A549 (cell line): ENCODE measurements at regions not wholly inside any gene's neighbourhood (a gene's known extent, or its start where the extent isn't known, plus 50 kb on each side); places are given as distances from the start of the nearest gene placed in this dataset.

ENCODE experiments used
- ATAC-seq, 2 experiments: fragments of 200-7000 bp in 1 of 2; fragments of >200 bp in 1 of 2; cut with Nextera tagmentation in 1 of 2; cut with Tn5 transposase in 1 of 2; 3 replicates each; pipeline versions ENCODE4 v1.8.0 to v1.9.1; 2018 to 2020; ENCODE audit warnings: mild to moderate bottlenecking in 1 of 2, moderate library complexity in 1 of 2
- CTCF ChIA-PET: fragments of 300-600 bp; sonication (Branson Sonifier 250); formaldehyde crosslinking; extraction: SDS; loops from one replicate; lab custom pipeline; 2021; ENCODE audit warnings: antibody characterized with exemption, inconsistent platforms; lab: Yijun Ruan, JAX
- POLR2A ChIA-PET: fragments of 350-600 bp; formaldehyde crosslinking; extraction: SDS; loops from one replicate; lab custom pipeline; 2021; ENCODE audit warnings: antibody characterized with exemption, inconsistent platforms; lab: Yijun Ruan, JAX
- DNase-seq, 2 experiments: peaks; one replicate each; pipeline versions ENCODE4 v3.0.0 to v3.0.0-alpha.2; 2011 to 2016; ENCODE audit warnings: low read depth in 1 of 2, low spot score in 1 of 2
- FAIRE-seq: peaks from 2 replicates; lab custom pipeline; 2011; peaks lifted over from hg19 to GRCh38; lab: Jason Lieb, UNC
- H3K27ac ChIP-seq, 2 experiments: fragments of >200 bp; sonication (Bioruptor Twin); formaldehyde crosslinking; 3 replicates each; pipeline ENCODE4 v1.5.1; 2016 to 2017
- H3K4me1 ChIP-seq: fragments of >200 bp; sonication (Bioruptor Twin); formaldehyde crosslinking; 3 replicates; pipeline ENCODE4 v1.6.1; 2016
- H3K4me2 ChIP-seq: fragments of >200 bp; sonication (Bioruptor Twin); formaldehyde crosslinking; 3 replicates; pipeline ENCODE4 v1.6.1; 2016
- H3K4me3 ChIP-seq: fragments of >200 bp; sonication (Bioruptor Twin); formaldehyde crosslinking; 3 replicates; pipeline ENCODE4 v1.5.1; 2016
- H3K9me3 ChIP-seq: fragments of >200 bp; sonication (Bioruptor Twin); formaldehyde crosslinking; 3 replicates; pipeline ENCODE4 v1.6.1; 2016
- BHLHE40 ChIP-seq: IDR thresholded peaks from 2 replicates; pipeline ENCODE4 v1.6.1; 2012; ENCODE audit warnings: low read depth, low read length, inconsistent platforms
- CBX2 ChIP-seq: fragments of 200-600 bp; sonication (generic); IDR thresholded peaks from 2 replicates; pipeline ENCODE4 v1.6.1; 2016; ENCODE audit warnings: low read depth, mild to moderate bottlenecking, borderline replicate concordance
- CEBPB ChIP-seq, 2 experiments: fragments of >200 bp in 1 of 2; sonication (Bioruptor Twin) in 1 of 2; formaldehyde crosslinking in 1 of 2; IDR thresholded peaks; 2 replicates each; pipeline ENCODE4 v1.6.1; 2012 to 2016
- CHD2 ChIP-seq: fragments of 150-350 bp; IDR thresholded peaks from 2 replicates; pipeline ENCODE4 v1.6.1; 2014; ENCODE audit warnings: low read length; ENCODE audit not compliant: partially characterized antibody
- CHD4 ChIP-seq: fragments of 200-600 bp; sonication (generic); IDR thresholded peaks from 2 replicates; pipeline ENCODE4 v1.6.1; 2016; ENCODE audit warnings: antibody characterized with exemption, mild to moderate bottlenecking, borderline replicate concordance
- EHF ChIP-seq: fragments of 250-450 bp; sonication (Bioruptor Pico); IDR thresholded peaks from 2 replicates; pipeline ENCODE4 v1.5.0; 2020; ENCODE audit warnings: mild to moderate bottlenecking
- EP300 ChIP-seq, 2 experiments: fragments of >200 bp; sonication (Bioruptor Twin); formaldehyde crosslinking; IDR thresholded peaks; 2 replicates in 1 of 2; 3 replicates in 1 of 2; pipeline ENCODE4 v1.6.1; 2016 to 2017
- ESRRA ChIP-seq: fragments of 150-350 bp; IDR thresholded peaks from 2 replicates; pipeline ENCODE4 v1.6.1; 2014; ENCODE audit warnings: mild to moderate bottlenecking, low read length, borderline replicate concordance
- FOSB ChIP-seq: fragments of 250-450 bp; sonication (Bioruptor Pico); IDR thresholded peaks from 2 replicates; pipeline ENCODE4 v1.5.0; 2020; ENCODE audit warnings: mild to moderate bottlenecking, moderate library complexity
- FOSL2 ChIP-seq, 2 experiments: fragments of 450-650 bp in 1 of 2; fragments of >200 bp in 1 of 2; sonication (Bioruptor Twin) in 1 of 2; formaldehyde crosslinking; IDR thresholded peaks; 2 replicates each; pipeline versions ENCODE4 v1.5.0 to v1.6.1; 2016 to 2020; ENCODE audit warnings: mild to moderate bottlenecking in 1 of 2, moderate library complexity in 1 of 2
- FOXS1 ChIP-seq: fragments of 250-450 bp; sonication (Bioruptor Pico); IDR thresholded peaks from 2 replicates; pipeline ENCODE4 v1.5.0; 2020; ENCODE audit warnings: mild to moderate bottlenecking, moderate library complexity
- GATA3 ChIP-seq: IDR thresholded peaks from 2 replicates; pipeline ENCODE4 v1.6.1; 2012; ENCODE audit warnings: borderline replicate concordance
- HEYL ChIP-seq: fragments of 250-450 bp; sonication (Bioruptor Pico); IDR thresholded peaks from 2 replicates; pipeline ENCODE4 v1.8.0; 2021; ENCODE audit warnings: mild to moderate bottlenecking, moderate library complexity
- HOXA7 ChIP-seq: fragments of 250-450 bp; sonication (Bioruptor Pico); IDR thresholded peaks from 2 replicates; pipeline ENCODE4 v1.5.0; 2020; ENCODE audit warnings: mild to moderate bottlenecking, moderate library complexity
- JUN ChIP-seq, 2 experiments: fragments of >200 bp; sonication (Bioruptor Twin); formaldehyde crosslinking; IDR thresholded peaks; 2 replicates in 1 of 2; 3 replicates in 1 of 2; pipeline ENCODE4 v1.6.1; 2016 to 2017
- JUNB ChIP-seq: fragments of >200 bp; sonication (Bioruptor Twin); formaldehyde crosslinking; IDR thresholded peaks from 2 replicates; pipeline ENCODE4 v1.6.1; 2016
- KDM1A ChIP-seq: fragments of 200-600 bp; sonication (generic); IDR thresholded peaks from 2 replicates; pipeline ENCODE4 v1.6.1; 2016; ENCODE audit warnings: low read depth, mild to moderate bottlenecking
- KDM5A ChIP-seq: fragments of 200-600 bp; sonication (generic); IDR thresholded peaks from 2 replicates; pipeline ENCODE4 v1.6.1; 2016; ENCODE audit warnings: antibody characterized with exemption, mild to moderate bottlenecking
- NR3C1 ChIP-seq: fragments of >200 bp; sonication (Bioruptor Twin); formaldehyde crosslinking; IDR thresholded peaks from 3 replicates; pipeline ENCODE4 v1.6.1; 2017
- POLR2A ChIP-seq: IDR thresholded peaks from 2 replicates; pipeline ENCODE4 v1.6.1; 2012; ENCODE audit warnings: mild to moderate bottlenecking, low read length
- RFX5 ChIP-seq: fragments of 450-650 bp; IDR thresholded peaks from 2 replicates; pipeline ENCODE4 v1.7.1; 2014; ENCODE audit warnings: antibody characterized with exemption, mild to moderate bottlenecking, moderate library complexity
- SREBF2 ChIP-seq: fragments of 450-650 bp; IDR thresholded peaks from 2 replicates; pipeline ENCODE4 v1.6.1; 2014; ENCODE audit warnings: mild to moderate bottlenecking, moderate library complexity
- TP53 ChIP-seq: fragments of 250-450 bp; sonication (Bioruptor Pico); IDR thresholded peaks from 2 replicates; pipeline ENCODE4 v1.5.0; 2021; ENCODE audit warnings: mild to moderate bottlenecking, moderate library complexity
- ZC3H11A ChIP-seq: fragments of 450-650 bp; IDR thresholded peaks from 2 replicates; pipeline ENCODE4 v1.6.1; 2014; ENCODE audit warnings: antibody characterized with exemption, mild to moderate bottlenecking
- ZSCAN20 ChIP-seq: fragments of 250-450 bp; sonication (Bioruptor Pico); IDR thresholded peaks from 2 replicates; pipeline ENCODE4 v1.8.0; 2022; ENCODE audit warnings: mild to moderate bottlenecking, moderate library complexity
- whole genome bisulfite sequencing: methylation state at CpG from one replicate; pipeline ENCODE4 v1.1.6; 2017; ENCODE audit errors: missing lambda C conversion rate; 5-methylcytosine and 5-hydroxymethylcytosine counted together
- TF ChIP-seq, protein P1 (sequence below): fragments of 200-600 bp; sonication (generic); IDR thresholded peaks from 2 replicates; pipeline ENCODE4 v1.6.1; 2016; ENCODE audit warnings: antibody characterized with exemption, mild to moderate bottlenecking, moderate library complexity
- TF ChIP-seq, protein P2 (sequence below): IDR thresholded peaks from 2 replicates; pipeline ENCODE4 v1.6.1; 2012
- TF ChIP-seq, protein P3 (sequence below): fragments of 250-450 bp; sonication (Bioruptor Pico); IDR thresholded peaks from 2 replicates; pipeline ENCODE4 v1.5.0; 2020; ENCODE audit warnings: low read depth, mild to moderate bottlenecking, moderate library complexity
- TF ChIP-seq, protein P4 (sequence below): fragments of >200 bp; sonication (Bioruptor Twin); formaldehyde crosslinking; IDR thresholded peaks from 3 replicates; pipeline ENCODE4 v1.5.1; 2016
- TF ChIP-seq, protein P5 (sequence below): fragments of >200 bp; sonication (Bioruptor Twin); formaldehyde crosslinking; IDR thresholded peaks from 3 replicates; pipeline ENCODE4 v1.6.1; 2016

DNA sequence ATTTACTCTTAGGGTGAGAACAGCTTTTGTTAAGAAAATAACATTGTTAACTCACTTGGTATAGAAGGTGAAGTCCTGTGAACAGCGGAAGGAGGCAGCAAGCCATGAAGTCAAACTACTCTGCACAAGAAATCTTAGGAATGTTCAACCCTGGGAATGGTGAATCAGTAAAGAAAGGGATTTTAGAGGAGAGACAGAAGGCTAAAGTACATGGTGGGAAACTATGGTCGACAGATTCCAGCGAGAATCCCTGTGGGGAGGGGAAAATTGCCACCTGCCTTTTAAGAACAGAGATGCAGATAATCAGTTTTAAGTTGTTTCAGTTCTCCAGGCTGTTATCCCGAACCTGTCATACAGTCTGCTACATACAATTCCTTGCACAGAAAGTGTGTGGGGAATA lies 63.2 kb upstream of the PTPRR start:
- 22% methylated on average over 4 of the region's 4 CpGs for WGBS
- POLR2A ChIA-PET = no interaction called here
- Histone ChIP-seq H3K27ac (no peak overlapping the region), H3K9me3 (no peaks in the 10 kb centered on the region), H3K4me1 (no peaks in the 10 kb centered on the region), H3K4me2 (no peak overlapping the region), H3K4me3 (no peak overlapping the region)
- FAIRE-seq (no peak), DNase-seq (no peak), ATAC-seq (no peak)
- CTCF ChIA-PET = no interaction called here
- TF ChIP-seq ESRRA = no peak
- TF ChIP-seq CBX2 = no peak
- TF ChIP-seq EHF (CRISPR knock-in tag) = no peak
- no peak for TF ChIP-seq CHD4
- no peak for TF ChIP-seq TP53 (CRISPR knock-in tag)
- TF ChIP-seq FOSB (CRISPR knock-in tag) = no peak
- TF ChIP-seq, protein P1, sequence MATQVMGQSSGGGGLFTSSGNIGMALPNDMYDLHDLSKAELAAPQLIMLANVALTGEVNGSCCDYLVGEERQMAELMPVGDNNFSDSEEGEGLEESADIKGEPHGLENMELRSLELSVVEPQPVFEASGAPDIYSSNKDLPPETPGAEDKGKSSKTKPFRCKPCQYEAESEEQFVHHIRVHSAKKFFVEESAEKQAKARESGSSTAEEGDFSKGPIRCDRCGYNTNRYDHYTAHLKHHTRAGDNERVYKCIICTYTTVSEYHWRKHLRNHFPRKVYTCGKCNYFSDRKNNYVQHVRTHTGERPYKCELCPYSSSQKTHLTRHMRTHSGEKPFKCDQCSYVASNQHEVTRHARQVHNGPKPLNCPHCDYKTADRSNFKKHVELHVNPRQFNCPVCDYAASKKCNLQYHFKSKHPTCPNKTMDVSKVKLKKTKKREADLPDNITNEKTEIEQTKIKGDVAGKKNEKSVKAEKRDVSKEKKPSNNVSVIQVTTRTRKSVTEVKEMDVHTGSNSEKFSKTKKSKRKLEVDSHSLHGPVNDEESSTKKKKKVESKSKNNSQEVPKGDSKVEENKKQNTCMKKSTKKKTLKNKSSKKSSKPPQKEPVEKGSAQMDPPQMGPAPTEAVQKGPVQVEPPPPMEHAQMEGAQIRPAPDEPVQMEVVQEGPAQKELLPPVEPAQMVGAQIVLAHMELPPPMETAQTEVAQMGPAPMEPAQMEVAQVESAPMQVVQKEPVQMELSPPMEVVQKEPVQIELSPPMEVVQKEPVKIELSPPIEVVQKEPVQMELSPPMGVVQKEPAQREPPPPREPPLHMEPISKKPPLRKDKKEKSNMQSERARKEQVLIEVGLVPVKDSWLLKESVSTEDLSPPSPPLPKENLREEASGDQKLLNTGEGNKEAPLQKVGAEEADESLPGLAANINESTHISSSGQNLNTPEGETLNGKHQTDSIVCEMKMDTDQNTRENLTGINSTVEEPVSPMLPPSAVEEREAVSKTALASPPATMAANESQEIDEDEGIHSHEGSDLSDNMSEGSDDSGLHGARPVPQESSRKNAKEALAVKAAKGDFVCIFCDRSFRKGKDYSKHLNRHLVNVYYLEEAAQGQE = no peak
- TF ChIP-seq KDM5A = no peak
- TF ChIP-seq, protein P2, sequence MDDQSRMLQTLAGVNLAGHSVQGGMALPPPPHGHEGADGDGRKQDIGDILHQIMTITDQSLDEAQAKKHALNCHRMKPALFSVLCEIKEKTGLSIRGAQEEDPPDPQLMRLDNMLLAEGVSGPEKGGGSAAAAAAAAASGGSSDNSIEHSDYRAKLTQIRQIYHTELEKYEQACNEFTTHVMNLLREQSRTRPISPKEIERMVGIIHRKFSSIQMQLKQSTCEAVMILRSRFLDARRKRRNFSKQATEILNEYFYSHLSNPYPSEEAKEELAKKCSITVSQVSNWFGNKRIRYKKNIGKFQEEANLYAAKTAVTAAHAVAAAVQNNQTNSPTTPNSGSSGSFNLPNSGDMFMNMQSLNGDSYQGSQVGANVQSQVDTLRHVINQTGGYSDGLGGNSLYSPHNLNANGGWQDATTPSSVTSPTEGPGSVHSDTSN = no peak
- TF ChIP-seq JUNB = no peak
- TF ChIP-seq SREBF2 = no peak
- TF ChIP-seq POLR2A = no peak
- TF ChIP-seq, protein P3, sequence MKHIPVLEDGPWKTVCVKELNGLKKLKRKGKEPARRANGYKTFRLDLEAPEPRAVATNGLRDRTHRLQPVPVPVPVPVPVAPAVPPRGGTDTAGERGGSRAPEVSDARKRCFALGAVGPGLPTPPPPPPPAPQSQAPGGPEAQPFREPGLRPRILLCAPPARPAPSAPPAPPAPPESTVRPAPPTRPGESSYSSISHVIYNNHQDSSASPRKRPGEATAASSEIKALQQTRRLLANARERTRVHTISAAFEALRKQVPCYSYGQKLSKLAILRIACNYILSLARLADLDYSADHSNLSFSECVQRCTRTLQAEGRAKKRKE (CRISPR knock-in tag) = no peak
- no peak for TF ChIP-seq KDM1A
- TF ChIP-seq EP300 (IDR thresholded peaks at IDR 0.05) = no peak
- no peak for TF ChIP-seq HEYL

DNA sequence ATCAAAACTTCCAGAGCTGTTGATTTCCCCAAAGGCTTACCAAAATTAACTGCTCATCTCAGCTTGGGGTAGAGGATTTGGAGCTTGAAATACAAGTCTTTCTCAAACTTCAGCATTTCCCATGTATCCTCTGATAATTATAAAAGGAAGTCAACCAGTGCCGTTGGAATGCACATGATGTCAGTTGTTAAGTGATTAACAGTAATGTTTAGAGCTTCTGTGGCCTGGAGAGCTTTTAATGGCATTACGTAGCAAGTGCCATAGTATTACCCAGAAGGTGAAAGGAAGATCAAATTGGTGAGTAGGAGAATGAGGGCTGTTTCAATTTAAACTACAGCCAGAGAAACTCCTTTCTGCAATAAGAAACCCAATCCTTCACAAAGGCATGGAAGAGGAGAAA lies 62.5 kb upstream of the PTPRR start:
- Histone ChIP-seq H3K9me3 (no peaks in the 10 kb centered on the region), H3K4me1 (no peaks in the 10 kb centered on the region), H3K4me3 (no peak overlapping the region), H3K27ac (no peak overlapping the region), H3K4me2 (no peak overlapping the region)
- ATAC-seq (no peak), DNase-seq (no peak), FAIRE-seq (no peak)
- ChIA-PET POLR2A (no interaction called here), CTCF (no interaction called here)
- WGBS = 29% methylated on average over 2 of the region's 2 CpGs
- no peak for TF ChIP-seq BHLHE40
- no peak for TF ChIP-seq GATA3
- no peak for TF ChIP-seq CEBPB (IDR thresholded peaks at IDR 0.05)
- TF ChIP-seq, protein P4, sequence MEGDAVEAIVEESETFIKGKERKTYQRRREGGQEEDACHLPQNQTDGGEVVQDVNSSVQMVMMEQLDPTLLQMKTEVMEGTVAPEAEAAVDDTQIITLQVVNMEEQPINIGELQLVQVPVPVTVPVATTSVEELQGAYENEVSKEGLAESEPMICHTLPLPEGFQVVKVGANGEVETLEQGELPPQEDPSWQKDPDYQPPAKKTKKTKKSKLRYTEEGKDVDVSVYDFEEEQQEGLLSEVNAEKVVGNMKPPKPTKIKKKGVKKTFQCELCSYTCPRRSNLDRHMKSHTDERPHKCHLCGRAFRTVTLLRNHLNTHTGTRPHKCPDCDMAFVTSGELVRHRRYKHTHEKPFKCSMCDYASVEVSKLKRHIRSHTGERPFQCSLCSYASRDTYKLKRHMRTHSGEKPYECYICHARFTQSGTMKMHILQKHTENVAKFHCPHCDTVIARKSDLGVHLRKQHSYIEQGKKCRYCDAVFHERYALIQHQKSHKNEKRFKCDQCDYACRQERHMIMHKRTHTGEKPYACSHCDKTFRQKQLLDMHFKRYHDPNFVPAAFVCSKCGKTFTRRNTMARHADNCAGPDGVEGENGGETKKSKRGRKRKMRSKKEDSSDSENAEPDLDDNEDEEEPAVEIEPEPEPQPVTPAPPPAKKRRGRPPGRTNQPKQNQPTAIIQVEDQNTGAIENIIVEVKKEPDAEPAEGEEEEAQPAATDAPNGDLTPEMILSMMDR = no peak
- no peak for TF ChIP-seq ZSCAN20 (CRISPR knock-in tag)
- TF ChIP-seq POLR2A = no peak
- no peak for TF ChIP-seq HOXA7 (CRISPR knock-in tag)
- no peak for TF ChIP-seq CHD4
- TF ChIP-seq ZC3H11A = no peak
- no peak for TF ChIP-seq FOXS1 (CRISPR knock-in tag)
- no peak for TF ChIP-seq RFX5
- no peak for TF ChIP-seq EP300 (IDR thresholded peaks at IDR 0.05)
- TF ChIP-seq JUN (IDR thresholded peaks at IDR 0.05) = no peak
- no peak for TF ChIP-seq CHD2
- TF ChIP-seq EHF (CRISPR knock-in tag) = no peak
- TF ChIP-seq FOSL2 (IDR thresholded peaks at IDR 0.05) = no peak
- TF ChIP-seq FOSL2 (CRISPR knock-in tag; IDR thresholded peaks at IDR 0.05) = no peak
- TF ChIP-seq NR3C1 = no peak
- TF ChIP-seq, protein P5, sequence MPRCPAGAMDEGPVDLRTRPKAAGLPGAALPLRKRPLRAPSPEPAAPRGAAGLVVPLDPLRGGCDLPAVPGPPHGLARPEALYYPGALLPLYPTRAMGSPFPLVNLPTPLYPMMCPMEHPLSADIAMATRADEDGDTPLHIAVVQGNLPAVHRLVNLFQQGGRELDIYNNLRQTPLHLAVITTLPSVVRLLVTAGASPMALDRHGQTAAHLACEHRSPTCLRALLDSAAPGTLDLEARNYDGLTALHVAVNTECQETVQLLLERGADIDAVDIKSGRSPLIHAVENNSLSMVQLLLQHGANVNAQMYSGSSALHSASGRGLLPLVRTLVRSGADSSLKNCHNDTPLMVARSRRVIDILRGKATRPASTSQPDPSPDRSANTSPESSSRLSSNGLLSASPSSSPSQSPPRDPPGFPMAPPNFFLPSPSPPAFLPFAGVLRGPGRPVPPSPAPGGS = no peak
